HG02840 (cell line): ENCODE measurements at regions not wholly inside any gene's neighbourhood (a gene's known extent, or its start where the extent isn't known, plus 50 kb on each side); places are given as distances from the start of the nearest gene placed in this dataset.

Experiments
- ATAC-seq: cut with Tn5 transposase; IDR thresholded peaks from one replicate; pipeline ENCODE4 v1.9.1; 2021; ENCODE audit warnings: mild to moderate bottlenecking, moderate library complexity, moderate number of reproducible peaks; ENCODE audit not compliant: unreplicated experiment, low FRiP score

GRCh38 chr2:16120591-16121180 is 180.3 kb downstream of the MYCN start:
- ATAC-seq = no peak

- ATAC-seq = no peak
These were observed 179.4 kb downstream of the MYCN start for GRCh38 chr2:16119741-16120140.

- ATAC-seq = no peak
These were observed 178.6 kb downstream of the MYCN start for GRCh38 chr2:16118611-16119590.

DNA sequence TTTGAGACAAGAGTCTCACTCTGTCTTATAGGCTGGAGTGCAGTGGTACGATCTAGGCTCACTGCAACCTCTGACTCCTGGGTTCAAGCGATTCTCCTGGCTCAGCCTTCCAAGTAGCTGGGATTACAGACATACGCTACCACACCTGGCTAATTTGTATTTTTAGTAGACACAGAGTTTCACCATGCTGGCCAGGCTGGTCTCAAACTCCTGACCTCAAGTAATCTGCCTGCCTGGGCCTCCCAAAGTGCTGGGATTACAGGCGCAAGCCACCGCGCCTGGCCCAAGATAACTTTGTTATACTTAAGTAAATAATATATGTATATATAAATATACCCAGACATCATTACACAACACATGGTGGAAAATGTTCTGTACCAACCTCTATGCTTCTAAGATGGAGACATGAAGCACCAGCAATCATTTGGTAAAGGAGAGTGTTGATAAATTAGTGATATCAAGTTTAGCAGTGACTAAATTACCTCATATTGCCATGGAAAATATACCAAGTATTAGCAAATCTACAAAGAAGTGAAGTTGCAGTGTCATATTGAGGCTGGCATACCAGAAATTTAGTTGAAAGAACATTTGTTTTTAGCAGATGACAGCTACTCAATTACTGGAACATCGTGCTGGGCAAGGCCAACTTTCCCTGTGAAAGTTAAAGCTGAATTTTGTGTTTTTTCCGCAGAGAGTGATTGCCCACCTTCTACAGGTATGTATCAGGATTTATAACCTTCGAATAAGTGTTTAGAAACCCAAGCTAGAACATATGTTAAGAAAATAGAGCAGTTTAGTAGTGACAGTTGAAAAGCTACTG is 177.7 kb downstream of the MYCN start:
- no peak for ATAC-seq

DNA sequence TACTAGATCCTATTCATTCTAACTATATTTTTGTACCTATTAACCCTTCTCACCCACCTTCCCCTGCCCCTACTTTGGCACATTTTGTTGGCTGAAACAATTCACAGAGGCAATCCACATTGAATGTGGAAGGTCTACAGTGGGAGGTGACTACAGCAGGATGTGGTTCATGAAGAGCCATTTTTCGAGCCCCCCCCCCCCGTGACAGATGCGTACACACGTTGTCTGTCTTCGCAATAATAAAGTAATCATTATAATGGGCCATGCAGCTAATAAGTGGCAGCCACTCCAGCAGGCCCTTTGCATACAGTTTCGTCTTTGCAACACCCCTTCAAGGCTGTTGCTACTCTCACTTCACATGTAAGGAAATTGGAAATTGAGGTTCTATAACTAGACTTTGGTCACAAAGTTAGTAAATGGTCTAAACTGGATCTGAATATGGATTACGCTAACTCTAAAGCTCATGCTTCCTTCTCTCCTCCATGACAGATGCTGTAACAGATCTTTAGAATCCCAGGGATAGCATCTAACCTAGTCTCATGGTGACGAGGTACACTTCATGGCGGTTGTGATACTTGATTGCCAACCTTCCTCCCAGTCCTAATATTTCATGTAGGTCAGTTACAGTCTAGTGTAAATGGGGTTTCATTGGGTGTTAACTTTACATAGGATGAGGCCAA is 176.8 kb downstream of the MYCN start:
- ATAC-seq = no peak

DNA sequence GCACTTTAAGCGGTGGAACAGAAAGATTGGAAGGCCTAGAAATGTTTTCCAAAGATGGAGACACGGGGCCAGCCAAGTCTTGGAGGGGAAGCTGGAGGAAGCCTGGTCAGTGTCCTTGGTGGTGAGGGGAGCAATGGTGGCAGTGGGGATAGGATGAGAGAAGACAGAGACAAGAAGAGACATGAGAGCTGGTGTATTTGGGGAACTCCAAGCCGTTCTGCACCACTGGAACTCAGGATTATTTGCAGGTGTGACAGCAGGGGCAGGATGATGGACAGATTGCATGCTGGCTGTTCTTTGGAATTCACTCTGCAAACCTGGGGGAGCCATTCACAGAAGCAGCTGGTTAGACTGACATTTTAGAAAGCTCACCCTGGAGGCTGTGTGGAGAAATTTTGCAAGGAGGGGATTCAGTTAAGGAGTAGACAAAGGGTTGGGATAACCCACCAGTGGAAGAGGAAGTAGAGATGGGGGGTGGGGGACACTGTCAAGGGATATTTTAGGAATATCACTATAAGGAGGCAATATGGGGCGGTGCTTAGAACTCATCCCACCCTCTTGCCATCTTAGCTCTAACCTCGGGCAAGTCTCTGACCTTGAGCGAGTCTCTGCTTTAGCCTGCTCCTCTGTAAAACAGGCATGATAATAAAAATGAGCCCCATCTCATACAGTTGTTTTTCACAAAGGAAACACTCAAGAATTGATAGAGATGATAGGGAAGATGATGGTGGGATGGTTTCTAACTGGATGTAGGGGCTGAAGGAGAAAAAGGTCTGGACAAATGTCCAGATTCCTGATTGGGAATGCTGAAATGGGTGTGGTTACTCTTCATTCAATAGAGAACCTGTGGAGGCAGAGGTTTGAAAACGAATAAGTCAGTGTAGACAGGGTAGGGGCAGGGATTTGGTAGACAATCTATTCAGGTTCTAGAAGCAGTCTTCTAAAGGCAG is 175.8 kb downstream of the MYCN start:
- ATAC-seq = no peak

DNA sequence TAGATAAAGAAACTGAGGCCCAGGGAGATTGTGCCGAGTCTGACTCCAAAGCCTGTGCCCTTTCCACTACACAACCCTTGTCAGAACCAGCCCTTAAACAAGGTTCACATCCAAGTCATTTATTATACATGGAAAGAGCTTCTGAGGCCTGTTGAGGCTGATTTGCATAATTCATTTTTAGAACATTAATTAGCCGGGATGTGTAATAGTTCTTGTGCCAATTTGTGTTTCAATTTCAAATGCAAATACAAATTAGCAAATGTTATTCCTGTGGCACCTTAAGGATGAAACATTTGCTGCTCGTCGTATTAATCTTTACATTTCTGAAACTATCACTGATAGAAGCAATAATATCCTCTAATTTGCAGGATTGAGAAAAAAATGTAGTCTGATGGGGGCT is 174.9 kb downstream of the MYCN start:
- ATAC-seq = no peak

DNA sequence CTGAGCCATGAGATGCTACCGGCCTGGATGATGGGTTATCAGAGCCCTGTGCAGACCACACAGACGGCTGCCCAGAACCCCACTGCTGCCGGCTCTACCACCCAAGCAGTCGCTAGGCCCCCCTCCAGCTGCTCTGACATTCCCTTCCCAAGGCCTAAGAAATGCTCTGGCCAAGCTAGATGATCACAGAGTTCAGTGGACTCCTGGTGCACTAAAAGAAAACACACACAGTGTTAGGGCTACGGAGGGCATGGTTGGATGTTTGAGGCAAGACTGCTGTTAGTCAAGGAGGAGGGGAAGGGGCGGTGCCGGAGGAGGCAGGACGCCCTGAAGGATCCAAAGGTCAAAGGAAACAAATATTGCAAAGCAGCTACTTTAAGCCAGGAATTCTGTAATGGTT is 174.5 kb downstream of the MYCN start:
- no peak for ATAC-seq

GRCh38 chr2:16114070-16114469 is 173.7 kb downstream of the MYCN start:
- no peak for ATAC-seq

GRCh38 chr2:16113568-16113967 is 173.2 kb downstream of the MYCN start:
- no peak for ATAC-seq

DNA sequence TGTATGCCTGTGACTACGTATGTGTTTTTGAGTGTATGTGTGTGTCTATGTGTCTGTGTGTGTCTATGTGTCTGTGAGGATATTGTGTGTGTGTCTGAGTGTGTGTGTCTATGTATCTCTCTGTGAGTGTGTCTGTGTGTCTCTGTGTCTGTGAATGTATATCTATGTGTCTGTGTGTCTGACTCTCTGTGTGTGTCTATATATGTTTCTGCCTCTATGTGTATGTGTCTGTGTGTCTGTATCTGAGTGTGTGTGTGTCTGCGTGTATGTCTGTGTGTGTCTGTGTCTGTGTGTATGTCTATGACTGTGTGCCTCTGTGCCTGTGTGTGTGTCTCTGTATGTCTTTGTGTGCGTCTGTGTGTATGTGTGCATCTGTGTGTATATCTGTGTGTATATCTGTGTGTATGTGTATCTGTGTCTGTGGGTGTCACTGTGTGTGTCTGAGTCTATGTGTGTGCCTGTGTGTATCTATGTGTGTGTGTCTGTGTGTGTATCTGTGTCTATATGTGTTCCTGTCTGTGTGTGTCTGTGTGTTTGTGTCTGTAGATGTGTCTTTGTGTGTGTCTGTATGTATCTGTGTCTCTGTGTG is 172.7 kb downstream of the MYCN start:
- ATAC-seq = no peak

- ATAC-seq = no peak
These were observed 172.1 kb downstream of the MYCN start for GRCh38 chr2:16112251-16112971.

GRCh38 chr2:16111838-16112210 is 171.5 kb downstream of the MYCN start:
- ATAC-seq = no peak

DNA sequence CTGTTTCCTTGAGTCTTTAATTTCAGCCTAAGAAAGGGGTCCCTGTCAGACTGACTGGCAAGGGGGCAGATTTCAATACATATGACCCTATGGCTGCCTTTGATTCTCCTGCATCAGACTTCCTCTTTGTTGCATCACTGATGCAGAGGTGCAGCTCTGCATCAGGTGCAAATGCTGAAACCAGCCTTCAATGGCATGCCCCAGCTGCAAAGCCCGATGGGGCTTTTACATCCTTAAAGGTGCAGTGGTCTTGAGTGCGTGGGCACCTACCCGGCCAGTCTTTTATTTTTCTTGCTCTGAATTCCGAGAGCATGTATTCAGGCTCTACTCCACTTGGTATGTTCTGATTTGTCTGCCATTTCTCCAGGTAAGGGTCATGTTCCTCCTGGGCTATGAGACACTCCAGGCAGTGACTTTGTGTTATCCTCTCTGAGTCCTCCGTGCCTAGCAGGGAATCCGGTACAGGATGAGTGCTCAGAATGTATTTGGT is 169.5 kb downstream of the MYCN start:
- no peak for ATAC-seq

DNA sequence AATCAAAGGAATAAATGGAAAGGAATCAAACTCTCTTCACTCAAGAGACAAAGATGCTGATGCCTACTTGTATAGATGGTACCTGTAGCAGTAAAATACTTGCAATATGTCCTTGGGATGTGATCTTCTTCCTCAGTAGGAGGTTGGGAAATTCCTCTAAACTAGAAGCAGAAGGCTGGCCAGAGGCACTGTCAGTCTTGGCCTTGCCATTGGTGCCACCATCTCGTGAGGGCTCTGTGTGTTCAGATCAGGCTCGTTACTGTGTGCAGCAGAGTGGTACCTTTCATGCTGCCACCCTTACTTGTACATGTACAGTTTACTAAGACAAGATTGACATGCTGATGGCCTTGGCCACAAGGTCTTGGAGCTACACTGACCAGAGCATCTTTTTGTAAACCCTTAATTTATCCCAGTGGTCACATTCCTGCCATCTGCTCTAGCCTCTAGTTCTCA is 169.0 kb downstream of the MYCN start:
- ATAC-seq = no peak

GRCh38 chr2:16107246-16107645 is 166.9 kb downstream of the MYCN start:
- ATAC-seq = no peak

GRCh38 chr2:16106619-16107018 is 166.3 kb downstream of the MYCN start:
- no peak for ATAC-seq

DNA sequence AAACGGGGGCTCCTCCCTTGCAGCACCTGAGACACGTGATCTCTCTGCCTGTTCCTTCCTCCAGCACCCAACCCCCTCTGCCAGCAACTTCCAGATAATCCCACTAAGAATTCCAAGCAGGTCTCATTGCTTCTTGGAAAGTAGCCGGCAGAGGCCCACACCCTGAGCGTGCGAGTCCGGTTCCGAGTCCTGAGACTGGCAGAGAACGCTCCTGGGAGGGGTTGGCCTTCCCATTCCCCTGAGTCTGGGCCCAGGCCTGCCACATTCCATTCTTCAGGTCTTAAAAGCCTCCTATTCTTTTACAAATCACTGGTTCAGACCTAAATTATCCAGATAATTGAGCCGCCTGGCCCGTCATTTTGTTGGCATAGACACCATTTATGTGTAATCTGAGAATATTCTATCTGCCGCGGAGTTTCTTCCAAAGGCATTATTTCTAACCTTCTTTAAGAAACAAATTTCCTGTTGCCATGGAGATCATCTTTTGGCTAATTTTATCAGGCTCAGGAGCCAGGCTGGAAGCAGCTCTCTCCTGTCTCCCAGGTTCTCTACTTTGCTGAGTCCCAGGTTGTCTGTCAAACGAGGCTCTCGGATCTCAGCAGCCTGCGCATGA is 165.4 kb downstream of the MYCN start:
- no peak for ATAC-seq
